ENCODE measurements at regions not wholly inside any gene's neighbourhood (a gene's known extent, or its start where the extent isn't known, plus 50 kb on each side); places are given as distances from the start of the nearest gene placed in this dataset.
"Not testable (repeated sequence)": the region's sequence is repeated elsewhere in the genome, so short reads cannot be mapped to it uniquely, and the experiment has no call there.

GRCh38 chr2:184057910-184058309, 540.4 kb upstream of the ZNF804A start:
- no peak for TF ChIP-seq EZH2 (IDR thresholded peaks at IDR 0.05; ENCODE audit: borderline replicate concordance, low read length)
- TF ChIP-seq, protein P1, sequence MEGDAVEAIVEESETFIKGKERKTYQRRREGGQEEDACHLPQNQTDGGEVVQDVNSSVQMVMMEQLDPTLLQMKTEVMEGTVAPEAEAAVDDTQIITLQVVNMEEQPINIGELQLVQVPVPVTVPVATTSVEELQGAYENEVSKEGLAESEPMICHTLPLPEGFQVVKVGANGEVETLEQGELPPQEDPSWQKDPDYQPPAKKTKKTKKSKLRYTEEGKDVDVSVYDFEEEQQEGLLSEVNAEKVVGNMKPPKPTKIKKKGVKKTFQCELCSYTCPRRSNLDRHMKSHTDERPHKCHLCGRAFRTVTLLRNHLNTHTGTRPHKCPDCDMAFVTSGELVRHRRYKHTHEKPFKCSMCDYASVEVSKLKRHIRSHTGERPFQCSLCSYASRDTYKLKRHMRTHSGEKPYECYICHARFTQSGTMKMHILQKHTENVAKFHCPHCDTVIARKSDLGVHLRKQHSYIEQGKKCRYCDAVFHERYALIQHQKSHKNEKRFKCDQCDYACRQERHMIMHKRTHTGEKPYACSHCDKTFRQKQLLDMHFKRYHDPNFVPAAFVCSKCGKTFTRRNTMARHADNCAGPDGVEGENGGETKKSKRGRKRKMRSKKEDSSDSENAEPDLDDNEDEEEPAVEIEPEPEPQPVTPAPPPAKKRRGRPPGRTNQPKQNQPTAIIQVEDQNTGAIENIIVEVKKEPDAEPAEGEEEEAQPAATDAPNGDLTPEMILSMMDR (IDR thresholded peaks at IDR 0.05; ENCODE audit: low read length) = no peak

DNA sequence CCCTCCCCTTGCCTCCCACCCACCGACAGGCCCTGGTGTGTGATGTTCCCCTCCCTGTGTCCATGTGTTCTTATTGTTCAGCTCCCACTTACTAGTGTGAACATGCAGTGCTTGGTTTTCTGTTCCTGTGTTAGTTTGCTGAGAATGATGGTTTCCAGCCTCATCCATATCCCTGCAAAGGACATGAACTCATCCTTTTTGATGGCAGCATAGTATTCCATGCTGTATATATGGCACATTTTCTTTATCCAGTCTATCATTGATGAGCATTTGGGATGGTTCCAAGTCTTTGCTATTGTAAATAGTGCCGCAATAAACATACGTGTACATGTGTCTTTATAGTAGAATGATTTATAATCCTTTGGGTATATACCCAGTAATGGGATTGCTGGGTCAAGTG, 538.1 kb upstream of the ZNF804A start:
- H3K4me1 ChIP-seq (ENCODE audit: insufficient read depth, low read length, severe bottlenecking); H3K27me3 ChIP-seq (ENCODE audit: insufficient read depth, low read length); H3K4me2 ChIP-seq (ENCODE audit: low read length); H3K36me3 ChIP-seq (ENCODE audit: insufficient read depth, low read length); H4K20me1 ChIP-seq (ENCODE audit: insufficient read depth, low read length); H3K9ac ChIP-seq (ENCODE audit: low read length); H2AFZ ChIP-seq (ENCODE audit: low read length); H3K27ac ChIP-seq (ENCODE audit: low read depth, low read length, poor library complexity, severe bottlenecking); H3K4me3 ChIP-seq (ENCODE audit: low read depth, low read length, poor library complexity, severe bottlenecking); H3F3A ChIP-seq (ENCODE audit: insufficient read depth, low read length); H3K9me3 ChIP-seq (ENCODE audit: low read length); H3K79me2 ChIP-seq (ENCODE audit: insufficient read depth, low read length); H3K9me2 ChIP-seq (ENCODE audit: low read depth, low read length): not testable (repeated sequence)

More at GRCh38 chr2:184057910-184058309, 540.4 kb upstream of the ZNF804A start:
- no peaks in the 10 kb centered on the region for H3K27me3 ChIP-seq (ENCODE audit: insufficient read depth, low read length)
- H3K9me2 ChIP-seq (ENCODE audit: low read depth, low read length) = no peaks in the 10 kb centered on the region
- H2AFZ ChIP-seq (ENCODE audit: low read length) = no peak overlapping the region
- H3K36me3 ChIP-seq (ENCODE audit: insufficient read depth, low read length) = no peaks in the 10 kb centered on the region
- H4K20me1 ChIP-seq (ENCODE audit: insufficient read depth, low read length) = no peaks in the 10 kb centered on the region
- peaks cover 8% of the 10 kb centered on the region for H3K4me1 ChIP-seq (ENCODE audit: insufficient read depth, low read length, severe bottlenecking)
- H3K9me3 ChIP-seq (ENCODE audit: low read length) = no peaks in the 10 kb centered on the region
- no peak overlapping the region for H3K4me3 ChIP-seq (ENCODE audit: low read depth, low read length, poor library complexity, severe bottlenecking)
- no peak overlapping the region for H3K9ac ChIP-seq (ENCODE audit: low read length)
- H3F3A ChIP-seq (ENCODE audit: insufficient read depth, low read length) = no peaks in the 10 kb centered on the region
- H3K79me2 ChIP-seq (ENCODE audit: insufficient read depth, low read length) = no peaks in the 10 kb centered on the region
- no peak overlapping the region for H3K4me2 ChIP-seq (ENCODE audit: low read length)
- H3K27ac ChIP-seq (ENCODE audit: low read depth, low read length, poor library complexity, severe bottlenecking) = no peak overlapping the region

GRCh38 chr2:184067502-184067901, 530.8 kb upstream of the ZNF804A start:
- H3K4me2 ChIP-seq (ENCODE audit: low read length) = no peak overlapping the region
- H3K4me3 ChIP-seq (ENCODE audit: low read depth, low read length, poor library complexity, severe bottlenecking) = no peak overlapping the region
- H3K9me2 ChIP-seq (ENCODE audit: low read depth, low read length) = no peaks in the 10 kb centered on the region
- no peaks in the 10 kb centered on the region for H3K9me3 ChIP-seq (ENCODE audit: low read length)
- no peaks in the 10 kb centered on the region for H4K20me1 ChIP-seq (ENCODE audit: insufficient read depth, low read length)
- peaks cover 13% of the 10 kb centered on the region for H3K4me1 ChIP-seq (ENCODE audit: insufficient read depth, low read length, severe bottlenecking)
- H3K36me3 ChIP-seq (ENCODE audit: insufficient read depth, low read length) = no peaks in the 10 kb centered on the region
- TF ChIP-seq, protein P1 (IDR thresholded peaks at IDR 0.05; ENCODE audit: low read length) = peak; percentile 75
- no peak for TF ChIP-seq EZH2 (IDR thresholded peaks at IDR 0.05; ENCODE audit: borderline replicate concordance, low read length)
- H3F3A ChIP-seq (ENCODE audit: insufficient read depth, low read length) = no peaks in the 10 kb centered on the region
- H2AFZ ChIP-seq (ENCODE audit: low read length) = peak overlapping the region; percentile 38; the same call in 1 of the 2 replicates
- H3K27me3 ChIP-seq (ENCODE audit: insufficient read depth, low read length) = no peaks in the 10 kb centered on the region
- H3K9ac ChIP-seq (ENCODE audit: low read length) = no peak overlapping the region
- no peaks in the 10 kb centered on the region for H3K79me2 ChIP-seq (ENCODE audit: insufficient read depth, low read length)
- H3K27ac ChIP-seq (ENCODE audit: low read depth, low read length, poor library complexity, severe bottlenecking) = no peak overlapping the region

- Histone ChIP-seq H3F3A (ENCODE audit: insufficient read depth, low read length) (no peaks in the 10 kb centered on the region), H3K79me2 (ENCODE audit: insufficient read depth, low read length) (no peaks in the 10 kb centered on the region), H2AFZ (ENCODE audit: low read length) (no peak overlapping the region), H3K4me2 (ENCODE audit: low read length) (no peak overlapping the region), H3K27me3 (ENCODE audit: insufficient read depth, low read length) (no peaks in the 10 kb centered on the region), H3K9ac (ENCODE audit: low read length) (no peak overlapping the region), H3K36me3 (ENCODE audit: insufficient read depth, low read length) (no peaks in the 10 kb centered on the region), H3K9me2 (ENCODE audit: low read depth, low read length) (no peaks in the 10 kb centered on the region), H3K4me1 (ENCODE audit: insufficient read depth, low read length, severe bottlenecking) (peaks cover 12% of the 10 kb centered on the region), H4K20me1 (ENCODE audit: insufficient read depth, low read length) (no peaks in the 10 kb centered on the region), H3K9me3 (ENCODE audit: low read length) (no peaks in the 10 kb centered on the region), H3K4me3 (ENCODE audit: low read depth, low read length, poor library complexity, severe bottlenecking) (no peak overlapping the region), H3K27ac (ENCODE audit: low read depth, low read length, poor library complexity, severe bottlenecking) (no peak overlapping the region)
- no peak for TF ChIP-seq EZH2 (IDR thresholded peaks at IDR 0.05; ENCODE audit: borderline replicate concordance, low read length)
- TF ChIP-seq, protein P1 (IDR thresholded peaks at IDR 0.05; ENCODE audit: low read length) = no peak
Observed at GRCh38 chr2:184072470-184072869, 525.9 kb upstream of the ZNF804A start.

All from OCI-LY1 (cell line).